HG02678 (cell line): ENCODE measurements at regions not wholly inside any gene's neighbourhood (a gene's known extent, or its start where the extent isn't known, plus 50 kb on each side); places are given as distances from the start of the nearest gene placed in this dataset.

Experiments
- ATAC-seq: cut with Tn5 transposase; IDR thresholded peaks from one replicate; pipeline ENCODE4 v1.9.1; 2021; ENCODE audit warnings: mild to moderate bottlenecking, moderate library complexity; ENCODE audit not compliant: unreplicated experiment

DNA sequence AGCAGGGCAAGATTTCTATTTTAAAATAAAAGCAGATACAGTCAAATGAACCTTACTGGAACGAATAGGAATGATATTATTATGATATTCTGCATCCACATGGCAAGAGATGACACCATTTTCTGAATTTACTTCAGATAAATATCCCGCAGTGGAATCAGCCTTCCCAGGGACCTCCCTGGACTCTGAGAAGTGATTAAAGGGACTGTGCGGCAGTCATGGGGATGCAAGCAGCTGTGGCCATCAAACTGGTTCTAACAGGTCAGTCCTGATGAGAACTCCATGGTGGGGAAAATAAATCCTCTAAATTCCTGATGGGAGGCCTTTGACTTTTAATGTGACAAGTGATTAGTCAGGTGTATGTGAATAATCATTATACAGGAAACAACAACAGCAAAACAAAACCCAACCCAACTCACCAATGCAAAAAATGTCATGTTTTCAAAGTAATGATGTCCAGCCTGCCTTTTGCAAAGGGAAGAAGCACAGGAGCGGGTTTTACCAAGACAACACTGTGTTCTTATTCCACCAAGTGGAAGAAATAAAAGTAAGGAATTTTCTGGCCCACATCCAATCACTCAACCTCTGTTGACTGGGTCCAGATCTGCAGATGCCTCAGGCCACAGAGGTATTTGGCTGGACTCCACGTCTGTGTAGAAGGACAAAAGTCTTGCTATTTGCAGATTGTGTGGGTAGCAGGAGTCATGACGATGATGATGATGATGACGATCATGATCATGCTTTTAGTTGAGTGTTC is 61.9 kb upstream of the CITED2 start:
- no peak for ATAC-seq

DNA sequence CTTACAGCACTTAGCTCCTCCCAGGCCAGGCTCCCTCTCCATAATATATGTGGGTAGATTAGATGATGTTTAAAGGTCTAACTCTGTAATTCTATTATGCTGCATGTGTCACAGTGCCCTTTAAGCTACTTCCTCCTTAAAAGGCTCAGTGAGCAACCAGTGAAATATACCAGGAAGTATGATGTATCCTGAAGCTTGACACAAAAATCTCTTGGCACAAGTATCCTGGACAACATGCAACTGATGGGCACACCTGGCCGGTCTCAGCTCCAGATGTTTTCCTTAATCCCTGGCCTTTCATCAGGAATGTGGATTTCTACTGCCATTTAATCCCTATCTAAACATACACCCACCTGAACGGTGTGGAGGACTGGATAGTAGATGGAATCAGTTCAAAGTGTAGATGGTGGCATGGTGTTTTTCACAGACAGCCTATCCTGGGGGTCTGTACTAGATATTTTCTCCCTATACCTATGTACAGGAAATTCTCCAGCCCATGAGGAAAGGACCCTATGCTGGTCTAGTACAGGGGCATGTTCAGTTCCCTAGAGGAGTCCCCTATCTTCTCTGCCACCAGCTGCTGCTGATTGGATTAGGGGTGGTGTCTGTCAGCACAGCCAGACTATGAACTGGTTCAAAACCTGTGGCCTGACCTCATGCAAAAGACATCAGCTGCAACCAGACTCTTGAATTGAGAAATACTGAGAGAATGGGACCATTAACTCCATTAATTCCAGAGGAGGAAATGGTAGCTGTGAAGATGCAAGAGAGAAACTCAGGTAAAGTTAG is 59.4 kb upstream of the CITED2 start:
- no peak for ATAC-seq

GRCh38 chr6:139431602-139431956 is 57.1 kb upstream of the CITED2 start:
- ATAC-seq = no peak

GRCh38 chr6:139430899-139431601 is 56.6 kb upstream of the CITED2 start:
- no peak for ATAC-seq

DNA sequence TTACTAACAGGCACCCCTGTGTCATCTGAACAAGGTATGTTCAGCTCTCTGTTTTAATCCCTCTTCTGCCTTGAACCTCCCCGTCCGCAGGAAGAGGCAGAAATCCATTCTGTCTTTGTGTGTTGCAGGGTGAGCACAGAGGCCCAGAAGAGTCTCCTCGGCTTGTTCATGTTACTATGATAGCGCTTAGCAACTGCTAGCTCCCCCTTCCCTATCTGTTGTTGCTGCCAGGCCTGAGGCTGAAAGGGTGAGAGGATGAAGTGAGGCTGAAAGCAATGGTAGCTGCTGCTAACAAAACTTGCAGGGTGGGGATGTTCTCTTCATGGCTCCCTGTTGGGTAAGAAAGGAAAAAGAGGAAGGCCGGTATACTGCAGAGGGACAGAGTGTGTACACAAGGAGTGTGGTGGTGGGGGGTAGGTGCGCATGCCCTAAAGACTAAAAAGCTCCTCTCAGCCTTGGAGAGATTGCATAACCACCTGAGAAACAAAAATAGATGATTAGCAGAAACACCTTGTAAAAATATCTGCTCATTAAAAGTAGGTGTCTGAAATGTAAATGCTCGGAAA is 55.2 kb upstream of the CITED2 start:
- no peak for ATAC-seq

GRCh38 chr6:139427199-139427598 is 52.8 kb upstream of the CITED2 start:
- ATAC-seq = no peak

DNA sequence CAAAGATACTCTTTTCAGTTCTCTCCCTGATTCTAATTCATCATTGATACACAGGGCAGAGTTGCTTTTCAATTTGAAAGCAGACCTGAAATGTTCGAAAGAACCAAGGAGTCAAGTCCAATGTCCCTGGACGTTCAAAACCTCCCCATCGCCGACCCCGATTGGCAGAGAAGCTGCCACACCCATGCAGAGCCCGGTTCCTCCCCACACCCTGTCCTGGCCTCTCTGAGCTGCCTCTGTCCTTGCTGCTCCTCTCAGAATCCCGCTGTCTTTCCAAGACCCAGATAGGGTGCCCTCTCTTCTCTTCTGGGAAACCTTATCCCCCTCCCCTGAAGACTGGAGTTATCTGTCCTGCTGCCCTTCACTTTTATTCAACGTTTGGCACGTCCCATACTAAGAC is 52.3 kb upstream of the CITED2 start:
- ATAC-seq = no peak

DNA sequence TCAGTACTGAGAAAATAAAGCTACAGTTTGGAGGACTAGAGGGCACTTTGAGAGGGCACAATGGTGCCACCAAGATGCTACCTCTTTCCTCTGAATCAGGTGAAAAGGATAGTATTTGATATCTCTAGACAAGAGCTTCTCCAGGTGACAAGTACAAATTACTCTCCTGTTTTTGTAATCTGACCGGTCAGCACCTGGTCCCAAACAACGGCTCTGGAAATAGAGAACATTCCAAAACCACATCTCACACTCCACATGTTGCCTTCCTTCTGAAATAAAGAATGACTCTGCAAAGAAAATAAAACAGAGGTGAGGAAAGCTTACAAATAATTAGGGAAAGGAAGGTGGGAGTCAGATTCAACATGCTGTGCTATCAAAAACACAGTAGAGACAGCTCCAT is 51.3 kb upstream of the CITED2 start:
- ATAC-seq = no peak

DNA sequence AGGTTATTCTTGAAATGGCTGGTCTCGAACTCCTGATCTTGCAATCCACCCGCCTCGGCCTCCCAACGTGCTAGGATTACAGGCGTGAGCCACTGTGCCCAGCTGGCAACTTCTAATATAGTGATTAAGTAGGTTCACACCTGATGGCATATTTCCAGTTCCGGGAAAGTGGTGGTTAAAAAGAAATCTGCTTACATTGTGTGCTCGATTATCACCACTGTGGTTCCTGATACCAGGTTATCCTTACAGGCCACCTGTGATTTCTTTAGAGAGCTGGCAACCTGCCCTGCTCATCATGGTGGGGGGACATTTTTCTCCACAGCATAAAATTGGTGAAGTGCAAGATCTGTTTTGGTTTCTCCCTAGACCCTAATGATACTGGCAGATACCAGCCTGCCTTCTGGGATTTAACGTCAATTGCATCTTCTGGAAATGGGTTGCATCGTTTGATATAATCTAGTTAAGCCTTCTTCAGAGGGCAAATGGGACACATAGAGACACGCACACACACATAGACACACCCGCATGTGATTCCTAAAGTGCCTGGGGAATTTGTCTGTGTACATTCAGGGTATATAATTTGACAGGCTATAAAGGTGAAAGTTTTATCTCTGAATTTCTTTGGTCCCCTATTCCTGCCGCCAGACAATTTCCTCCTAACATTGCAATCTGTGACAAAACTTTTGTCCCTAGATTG is 49.7 kb upstream of the CITED2 start:
- ATAC-seq = no peak
